ELR (cell line): ENCODE measurements at regions not wholly inside any gene's neighbourhood (a gene's known extent, or its start where the extent isn't known, plus 50 kb on each side); places are given as distances from the start of the nearest gene placed in this dataset.
A peak's percentile ranks its signal among the peaks of the same experiment; 100 is the strongest.
"Not testable (repeated sequence)": the region's sequence is repeated elsewhere in the genome, so short reads cannot be mapped to it uniquely, and the experiment has no call there.

ENCODE experiments used
- DNase-seq: peaks from one replicate; pipeline ENCODE4 v3.0.0-alpha.2; 2015; ENCODE audit warnings: low read depth

- no peak for DNase-seq
Observed at GRCh38 chr20:2203436-2203835, 92.4 kb upstream of the TGM3 start.

GRCh38 chr20:2204021-2204420 lies 91.8 kb upstream of the TGM3 start:
- DNase-seq: no peak

DNA sequence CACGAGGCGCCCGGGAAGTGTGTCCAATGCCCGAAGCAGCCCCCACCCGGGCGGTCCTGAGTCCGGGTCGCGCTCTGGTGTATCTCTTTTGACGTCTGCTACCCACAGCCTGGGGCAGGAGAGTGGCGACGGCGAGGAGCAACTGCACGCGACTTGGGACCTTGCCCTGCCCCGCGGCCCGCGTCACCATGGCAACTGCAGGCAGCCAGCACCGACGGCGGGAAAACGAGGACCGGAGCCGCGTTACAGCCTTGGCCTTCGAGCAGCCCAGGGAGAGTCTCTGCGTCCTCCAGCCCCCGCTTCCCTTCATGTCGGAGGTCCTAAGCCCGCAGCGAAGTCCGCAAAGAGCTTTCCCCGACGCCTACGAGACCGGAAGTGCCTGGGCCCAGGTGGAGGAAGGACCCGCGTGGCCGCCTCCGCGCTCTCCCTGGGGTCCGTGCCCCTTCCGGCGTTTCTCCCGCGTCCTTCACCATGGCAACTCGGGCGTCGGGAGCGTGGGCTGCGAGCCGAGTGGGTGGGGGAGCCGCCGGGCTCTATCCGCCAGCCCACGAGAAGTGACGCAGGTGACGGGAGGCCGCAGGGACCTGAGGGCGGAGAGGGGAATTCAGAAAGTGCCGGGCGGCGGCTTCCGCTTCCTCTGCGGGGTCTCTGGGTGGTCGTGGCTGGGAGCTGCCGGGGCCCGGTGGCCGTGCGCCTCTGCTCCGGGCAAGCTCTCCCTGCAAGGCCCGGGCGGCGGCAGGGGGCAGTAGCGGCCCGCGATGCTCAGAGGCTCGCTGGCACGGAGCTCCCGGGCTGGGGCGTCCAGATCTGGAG lies 88.6 kb upstream of the TGM3 start:
- peak; percentile 71 for DNase-seq

GRCh38 chr20:2207770-2208097 lies 88.1 kb upstream of the TGM3 start:
- DNase-seq: no peak

DNA sequence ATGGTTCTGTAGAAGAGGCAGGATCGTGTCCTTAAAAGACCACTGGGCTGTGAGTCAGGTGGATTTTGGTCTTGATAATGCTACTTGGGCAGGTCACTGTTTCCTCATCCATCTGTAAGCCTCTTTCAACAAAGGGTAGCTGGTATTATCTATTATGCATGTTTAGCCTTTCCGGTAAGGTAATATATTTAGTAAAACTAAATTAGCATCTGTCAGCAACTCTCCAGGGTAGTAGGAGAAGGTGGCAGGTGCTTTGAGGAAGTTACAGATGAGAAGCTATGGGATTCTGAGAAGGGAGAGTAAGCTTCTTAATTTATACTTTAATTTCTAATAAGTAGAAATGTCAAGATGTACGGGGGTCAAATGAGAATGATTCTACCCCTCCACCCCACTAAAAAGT lies 86.9 kb upstream of the TGM3 start:
- DNase-seq: no peak

DNA sequence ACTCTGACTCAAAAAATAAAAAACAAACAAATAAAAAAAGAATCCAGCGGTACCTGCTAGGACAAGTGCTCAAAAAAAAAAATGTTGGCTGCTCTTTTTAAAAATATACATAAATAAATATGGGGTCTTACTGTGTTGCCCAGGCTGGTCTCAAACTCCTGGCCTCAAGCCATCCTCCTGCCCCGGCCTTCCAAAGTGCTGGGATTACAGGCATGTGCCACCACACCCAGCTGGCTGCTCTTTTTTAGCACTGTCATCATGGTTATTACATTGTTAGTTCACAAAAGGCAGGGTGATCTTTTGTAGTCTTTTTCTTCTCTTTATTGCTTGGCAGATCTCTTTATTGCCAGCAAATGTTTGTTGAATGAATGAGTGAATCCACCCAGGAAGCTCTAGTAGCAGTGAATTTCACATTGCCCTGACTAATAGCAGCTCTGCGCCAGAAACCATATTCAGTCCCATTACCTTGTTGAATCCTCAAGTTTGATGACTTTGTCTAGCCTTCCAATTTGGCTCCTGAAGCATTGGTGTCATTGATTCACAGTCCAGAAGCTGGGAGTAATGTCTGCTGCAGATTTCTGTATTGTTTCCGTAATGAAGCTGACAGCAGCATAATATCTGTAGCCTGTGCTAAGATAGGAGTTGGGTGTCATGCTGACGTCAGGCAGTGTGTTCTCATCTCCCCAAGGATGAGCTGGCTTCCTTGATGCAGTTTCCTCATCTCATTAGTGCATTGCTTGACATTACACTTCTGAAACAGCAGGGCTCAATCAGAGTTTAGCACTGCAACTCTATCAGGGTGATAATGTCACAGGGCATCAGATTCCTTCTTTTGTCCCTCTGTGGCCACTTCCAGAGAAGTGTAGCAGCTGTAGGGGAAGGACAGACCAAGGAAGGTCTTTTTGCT lies 84.9 kb upstream of the TGM3 start:
- peak; percentile 83 for DNase-seq

DNA sequence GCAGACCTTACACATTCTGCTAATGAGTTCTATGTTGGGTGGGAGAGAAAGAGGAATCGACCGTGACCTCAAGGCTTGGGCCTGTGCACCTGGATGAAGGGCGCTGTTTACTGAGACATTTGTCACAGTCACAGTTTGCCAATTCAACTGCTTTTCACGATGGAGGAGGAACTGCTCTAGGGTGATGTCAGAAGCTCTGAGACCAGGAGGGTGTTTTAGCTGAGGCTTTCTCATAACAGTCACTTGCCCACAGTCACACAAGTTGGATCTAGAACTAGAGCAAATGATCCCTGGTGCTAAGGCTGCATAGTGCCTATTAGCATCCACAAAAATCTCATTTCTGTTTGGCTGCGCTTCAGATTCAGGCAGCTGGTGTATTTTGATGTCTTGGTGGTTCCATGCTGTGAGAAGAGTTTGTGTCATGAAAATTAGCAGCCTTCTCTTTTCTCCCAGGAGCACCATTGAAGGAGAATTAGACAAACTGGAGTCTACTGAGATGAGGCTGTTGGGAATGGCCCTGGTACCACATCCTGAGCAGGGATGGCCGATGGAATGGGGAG lies 83.3 kb upstream of the TGM3 start:
- DNase-seq: no peak

- DNase-seq: no peak
Observed at GRCh38 chr20:2213401-2213800, 82.4 kb upstream of the TGM3 start.

GRCh38 chr20:2217857-2218539 lies 77.8 kb upstream of the TGM3 start:
- no peak for DNase-seq

DNA sequence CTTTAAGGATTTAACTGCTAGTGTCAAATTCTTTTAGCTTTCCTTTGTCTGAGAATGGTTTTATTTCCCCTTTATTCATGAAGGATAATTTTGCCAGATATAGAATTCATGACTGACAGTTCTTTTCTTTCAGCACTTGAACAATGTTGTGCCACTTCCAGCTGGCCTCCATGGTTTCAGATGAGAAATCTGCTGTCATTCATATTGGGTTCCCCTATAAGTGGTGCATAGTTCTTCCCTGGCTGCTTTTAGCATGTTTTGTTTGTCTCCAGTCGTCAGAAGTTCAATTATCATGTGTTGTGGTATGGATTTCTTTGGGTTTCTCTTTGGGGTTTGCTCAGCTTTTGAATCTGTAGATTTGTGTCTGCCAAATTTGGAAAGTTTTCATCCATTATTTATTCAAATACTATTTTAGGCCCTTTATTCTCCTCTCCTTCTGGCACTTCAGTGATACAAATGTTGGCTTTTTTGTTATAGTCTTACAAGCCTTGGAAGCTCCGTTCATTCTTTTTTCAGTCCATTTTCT lies 76.3 kb upstream of the TGM3 start:
- DNase-seq: no peak

- DNase-seq: no peak
Observed at GRCh38 chr20:2220298-2220697, 75.5 kb upstream of the TGM3 start.

- no peak for DNase-seq
Observed at GRCh38 chr20:2221921-2222320, 73.9 kb upstream of the TGM3 start.

GRCh38 chr20:2223558-2224367 lies 72.0 kb upstream of the TGM3 start:
- no peak for DNase-seq

DNA sequence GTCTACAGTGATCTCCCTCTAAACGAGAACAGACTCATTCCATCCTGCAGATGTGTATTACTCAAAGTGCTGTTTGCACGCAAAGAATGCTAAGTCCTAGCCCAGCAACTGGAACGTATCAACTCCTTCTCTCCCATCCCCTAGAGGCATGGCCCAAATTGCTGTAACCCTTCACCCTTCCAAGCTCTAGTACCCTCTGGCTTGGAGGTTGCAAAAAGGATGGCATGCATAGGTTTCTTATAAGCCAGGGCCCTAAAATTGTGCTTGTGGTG lies 71.5 kb upstream of the TGM3 start:
- no peak for DNase-seq

DNA sequence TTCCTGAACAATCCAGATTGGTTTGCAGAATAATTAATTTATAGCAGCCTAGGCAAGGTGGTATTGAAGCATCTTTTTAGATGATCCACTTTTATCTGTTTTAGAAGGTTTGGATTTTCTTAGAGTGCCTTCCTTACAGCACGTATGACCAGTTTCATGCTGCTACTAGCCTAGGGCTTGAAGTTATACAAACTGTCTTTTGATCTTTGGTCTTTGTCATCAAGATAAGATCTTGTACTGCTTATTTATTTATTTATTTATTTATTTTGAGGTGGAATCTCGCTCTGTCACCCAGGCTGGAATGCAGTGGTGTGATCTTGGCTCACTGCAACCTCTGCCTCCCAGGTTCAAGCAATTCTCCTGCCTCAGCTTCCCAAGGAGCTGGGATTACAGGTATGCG lies 68.5 kb upstream of the TGM3 start:
- not testable (repeated sequence) for DNase-seq

GRCh38 chr20:2227861-2228260 lies 67.9 kb upstream of the TGM3 start:
- no peak for DNase-seq

GRCh38 chr20:2228926-2229325 lies 66.9 kb upstream of the TGM3 start:
- no peak for DNase-seq

DNA sequence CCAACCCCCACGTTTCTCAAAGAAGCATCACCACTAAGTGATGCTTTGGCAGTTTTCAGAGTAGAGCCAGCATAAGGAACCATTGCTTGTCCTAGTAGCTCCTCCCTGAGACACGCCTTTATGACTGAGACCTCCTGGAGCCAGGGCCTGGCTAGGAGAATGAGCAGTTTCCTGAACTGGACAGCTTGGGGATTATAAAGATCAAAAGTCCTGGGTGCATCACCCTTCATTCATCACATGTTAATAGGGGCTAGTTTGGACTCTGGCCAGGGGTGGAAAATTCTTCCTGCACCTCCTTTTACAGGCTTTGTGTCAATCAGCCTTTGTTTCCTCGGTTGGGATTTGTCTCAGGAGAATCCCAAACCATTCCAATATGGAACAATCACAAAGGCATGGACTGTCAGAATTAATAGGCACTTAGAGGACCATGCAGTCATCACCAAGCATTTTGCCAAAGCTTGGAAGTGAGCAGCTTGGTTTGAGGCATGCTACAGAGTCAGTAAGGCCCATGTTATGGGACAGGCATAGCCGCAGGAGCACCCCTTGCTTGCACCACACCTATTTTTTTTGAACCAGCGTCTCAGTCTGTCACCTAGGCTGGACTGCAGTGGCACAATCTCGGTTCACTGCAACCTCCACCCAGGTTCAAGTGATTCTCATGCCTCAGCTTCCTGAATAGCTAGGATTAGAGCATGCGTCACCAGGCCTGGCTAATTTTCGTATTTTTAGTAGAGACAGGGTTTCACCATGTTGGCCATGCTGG lies 64.9 kb upstream of the TGM3 start:
- DNase-seq: peak; percentile 39

DNA sequence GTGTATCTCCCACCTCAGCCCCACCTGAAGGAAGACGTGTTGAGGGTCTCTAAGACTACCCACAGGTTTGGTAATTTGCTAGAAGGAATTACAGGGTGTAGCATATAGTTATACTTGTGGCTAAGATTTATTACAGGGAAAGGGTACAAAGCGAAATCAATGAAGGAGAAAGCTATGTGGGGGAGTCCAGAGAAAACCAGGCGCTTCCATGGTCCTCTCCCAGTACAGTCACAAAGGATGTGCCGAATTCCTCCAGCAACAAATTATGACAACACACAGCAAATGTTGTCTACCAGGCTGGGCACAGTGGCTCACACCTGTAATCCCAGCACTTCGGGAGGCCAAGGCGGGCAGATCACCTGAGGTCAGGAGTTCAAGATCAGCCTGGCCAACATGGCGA lies 64.1 kb upstream of the TGM3 start:
- no peak for DNase-seq

- no peak for DNase-seq
Observed at GRCh38 chr20:2234598-2235191, 61.1 kb upstream of the TGM3 start.
